Dedifferentiated amniotic fluid mesenchymal stem cell (primary cell): ENCODE measurements at regions not wholly inside any gene's neighbourhood (a gene's known extent, or its start where the extent isn't known, plus 50 kb on each side); places are given as distances from the start of the nearest gene placed in this dataset.
"Not testable (repeated sequence)": the region's sequence is repeated elsewhere in the genome, so short reads cannot be mapped to it uniquely, and the experiment has no call there.

ENCODE experiments used
- DNase-seq: peaks from one replicate; pipeline ENCODE4 v3.0.0-alpha.2; 2016; ENCODE audit errors: extremely low spot score

- no peak for DNase-seq
Measured at GRCh38 chr12:42030588-42030987, 114.1 kb downstream of the GXYLT1 start.

GRCh38 chr12:42027546-42027945, 117.1 kb downstream of the GXYLT1 start:
- no peak for DNase-seq

GRCh38 chr12:42024495-42024830, 120.2 kb downstream of the GXYLT1 start:
- no peak for DNase-seq

DNA sequence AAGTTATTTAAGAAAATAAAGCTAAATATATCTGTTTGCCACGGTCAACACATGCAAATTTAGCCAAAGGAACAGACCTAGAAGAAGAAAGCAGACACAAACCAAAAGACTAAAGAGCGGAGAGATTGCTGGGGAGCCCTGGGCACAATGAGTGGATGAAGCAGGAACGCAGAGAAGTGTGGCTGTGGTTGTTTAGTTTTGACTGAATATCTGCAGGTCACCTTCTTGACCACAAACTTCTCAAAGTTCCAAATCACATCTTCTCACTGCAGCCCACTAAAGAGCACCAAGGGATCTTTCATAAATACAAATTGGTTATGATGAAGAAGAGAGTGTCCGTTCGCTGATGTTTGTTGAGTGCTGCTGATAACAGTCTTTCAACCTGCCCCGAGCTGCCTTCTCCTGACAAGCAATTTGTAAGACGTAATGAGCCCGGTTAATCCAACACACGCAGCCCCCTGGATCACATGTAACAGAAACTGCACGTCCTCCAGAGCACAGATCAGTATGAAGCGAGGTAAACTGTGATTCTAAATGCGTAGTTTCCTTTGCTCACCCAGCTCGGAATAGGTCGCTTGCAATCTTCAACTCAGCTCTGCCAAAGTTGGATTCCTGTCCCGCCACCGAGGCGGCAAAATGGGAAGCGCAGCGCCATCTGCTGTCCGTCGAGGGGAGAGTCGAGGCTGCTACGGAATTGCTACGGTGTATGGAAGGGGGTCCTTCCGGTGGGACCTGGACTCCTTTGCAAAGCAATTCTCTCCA, 120.8 kb downstream of the GXYLT1 start:
- peak; percentile 73 for DNase-seq

- not testable (repeated sequence) for DNase-seq
Measured at GRCh38 chr12:42021937-42022336, 122.7 kb downstream of the GXYLT1 start.

GRCh38 chr12:42021469-42021868, 123.2 kb downstream of the GXYLT1 start:
- no peak for DNase-seq

DNA sequence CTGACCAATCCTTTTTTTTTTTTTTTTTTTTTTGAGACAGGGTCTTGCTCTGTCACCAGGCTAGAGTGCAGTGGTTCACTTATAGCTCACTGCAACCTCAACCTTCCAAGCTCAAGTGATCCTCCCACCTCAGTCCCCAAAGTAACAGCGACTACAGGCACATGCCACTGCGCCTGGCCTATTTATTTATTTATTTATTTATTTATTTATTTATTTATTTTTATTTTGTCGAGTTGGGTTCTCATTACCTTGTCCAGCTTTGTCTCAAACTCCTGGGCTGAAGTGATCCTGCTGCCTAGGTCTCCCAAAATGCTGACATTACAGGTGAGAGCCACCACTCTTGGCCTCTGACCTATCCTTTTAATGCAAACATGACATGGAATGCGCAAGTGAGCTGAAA, 124.4 kb downstream of the GXYLT1 start:
- no peak for DNase-seq

DNA sequence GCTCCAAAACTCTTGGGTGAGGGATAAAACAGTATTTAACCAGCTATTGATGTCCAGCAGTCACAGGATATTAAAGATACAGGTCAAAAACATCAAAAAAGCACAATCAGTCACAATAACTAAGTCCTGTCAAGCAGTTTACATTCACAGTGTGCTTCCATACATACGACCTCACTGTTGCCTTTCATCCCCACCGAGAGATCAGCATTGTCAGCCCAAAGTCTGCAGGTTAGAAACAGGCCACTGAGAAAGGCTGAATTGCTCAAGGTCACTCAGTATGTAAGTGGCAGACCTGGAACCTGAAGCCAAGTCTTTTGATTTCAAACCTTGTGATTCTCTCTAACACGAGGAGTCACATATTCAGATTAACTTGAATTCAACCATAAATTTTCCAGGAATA, 124.9 kb downstream of the GXYLT1 start:
- DNase-seq: no peak

GRCh38 chr12:42017051-42017450, 127.6 kb downstream of the GXYLT1 start:
- no peak for DNase-seq

DNA sequence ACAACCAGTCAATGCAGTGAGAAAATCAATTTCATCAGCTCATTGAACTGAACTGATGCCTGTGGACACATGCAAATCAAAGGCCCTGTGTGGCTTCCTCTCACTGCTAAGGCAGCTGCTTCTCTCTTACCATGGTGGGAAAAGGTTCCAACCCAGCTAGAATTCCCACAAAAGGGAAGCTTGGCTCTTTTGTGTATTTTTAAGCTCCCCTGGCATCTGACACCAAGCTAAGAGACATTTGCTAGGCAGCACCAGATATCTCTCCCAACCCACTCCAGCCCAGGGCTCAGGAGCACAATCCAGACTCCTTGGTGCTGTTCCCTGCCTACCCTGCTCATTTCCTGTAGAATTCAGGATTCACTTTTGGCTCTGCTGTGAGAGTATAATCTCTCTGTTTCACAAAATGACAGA, 129.6 kb downstream of the GXYLT1 start:
- no peak for DNase-seq

DNA sequence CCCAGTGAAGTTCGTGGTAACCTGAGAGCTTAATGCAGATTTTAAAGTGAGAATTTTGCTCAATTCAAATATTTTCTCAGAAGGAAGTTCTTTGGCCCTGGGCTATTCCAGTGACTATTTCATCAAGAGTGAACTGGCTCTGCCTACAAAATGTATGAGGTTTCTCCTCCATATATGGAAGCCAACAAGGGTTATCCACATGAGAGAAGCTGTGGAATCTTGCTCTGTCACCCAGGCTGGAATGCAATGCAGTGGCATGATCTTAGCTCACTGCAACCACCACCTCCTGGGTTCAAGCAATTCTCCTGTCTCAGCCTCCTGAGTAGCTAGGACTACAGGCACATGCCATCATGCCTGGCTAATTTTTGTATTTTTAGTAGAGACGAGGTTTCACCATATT, 132.2 kb downstream of the GXYLT1 start:
- DNase-seq: not testable (repeated sequence)

GRCh38 chr12:42010715-42011114, 134.0 kb downstream of the GXYLT1 start:
- no peak for DNase-seq

DNA sequence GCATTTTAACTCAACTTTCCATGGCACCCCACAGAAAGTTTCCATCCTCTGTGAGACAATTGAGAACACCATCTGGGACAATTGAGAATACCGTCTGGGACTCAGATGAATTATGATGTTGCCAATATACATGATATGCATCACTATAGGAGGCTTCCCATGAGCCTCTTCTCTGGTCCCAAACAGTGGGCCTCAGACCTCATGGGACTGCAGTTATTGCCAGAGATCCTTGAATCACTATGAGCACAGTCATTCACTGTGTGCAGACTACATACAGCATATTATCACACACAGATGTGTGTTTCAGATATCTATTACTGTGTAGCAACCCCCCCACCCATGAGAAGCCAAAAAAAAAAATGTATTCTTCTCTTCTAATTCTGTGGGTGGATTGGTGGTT, 134.4 kb downstream of the GXYLT1 start:
- no peak for DNase-seq

DNA sequence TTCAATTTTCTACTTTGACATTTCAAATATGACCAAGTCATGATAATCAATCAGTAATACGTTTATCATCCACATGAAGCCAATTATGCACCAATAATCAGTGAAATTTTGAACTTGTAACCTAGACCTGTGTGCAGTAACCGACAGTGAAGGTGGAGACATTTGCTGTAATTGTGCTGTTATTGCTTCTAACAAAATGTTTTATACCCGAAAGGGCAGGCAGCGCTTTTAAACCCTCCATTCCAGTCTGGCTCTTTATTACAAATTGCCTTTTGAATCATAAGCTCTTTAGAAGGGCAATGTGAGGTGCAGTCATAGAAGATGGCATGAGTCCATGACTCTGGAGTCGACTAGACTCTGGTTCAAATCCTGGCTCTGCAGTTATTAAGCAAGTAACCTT, 135.7 kb downstream of the GXYLT1 start:
- DNase-seq: no peak

DNA sequence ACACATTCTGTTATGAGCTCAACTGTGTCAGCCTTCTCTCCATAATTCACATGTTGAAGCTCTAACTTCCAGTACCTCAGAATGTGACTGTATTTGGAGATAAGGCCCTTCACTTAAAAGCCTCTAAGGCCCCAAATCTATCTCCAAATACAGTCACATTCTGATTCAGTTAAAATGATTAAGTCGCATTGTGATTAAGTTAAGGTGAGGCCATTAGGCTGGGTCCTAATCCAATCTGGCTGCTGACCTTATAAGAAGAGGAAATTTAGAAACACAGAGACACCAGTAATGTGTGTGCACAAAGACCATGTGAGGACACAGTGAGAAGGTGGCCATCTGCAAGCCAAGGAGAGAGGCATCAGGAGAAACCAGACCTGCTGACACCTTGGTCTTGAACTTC, 141.6 kb downstream of the GXYLT1 start:
- DNase-seq: no peak

GRCh38 chr12:42002563-42002962, 142.1 kb downstream of the GXYLT1 start:
- DNase-seq: no peak

GRCh38 chr12:41998436-41998835, 146.2 kb downstream of the GXYLT1 start:
- no peak for DNase-seq

- no peak for DNase-seq
Measured at GRCh38 chr12:41993283-41993682, 151.4 kb downstream of the GXYLT1 start.

GRCh38 chr12:41992692-41993215, 151.9 kb downstream of the GXYLT1 start:
- DNase-seq: no peak

- DNase-seq: no peak
Measured at GRCh38 chr12:41992022-41992421, 152.7 kb downstream of the GXYLT1 start.

GRCh38 chr12:41988715-41989114, 156.0 kb downstream of the GXYLT1 start:
- DNase-seq: no peak

DNA sequence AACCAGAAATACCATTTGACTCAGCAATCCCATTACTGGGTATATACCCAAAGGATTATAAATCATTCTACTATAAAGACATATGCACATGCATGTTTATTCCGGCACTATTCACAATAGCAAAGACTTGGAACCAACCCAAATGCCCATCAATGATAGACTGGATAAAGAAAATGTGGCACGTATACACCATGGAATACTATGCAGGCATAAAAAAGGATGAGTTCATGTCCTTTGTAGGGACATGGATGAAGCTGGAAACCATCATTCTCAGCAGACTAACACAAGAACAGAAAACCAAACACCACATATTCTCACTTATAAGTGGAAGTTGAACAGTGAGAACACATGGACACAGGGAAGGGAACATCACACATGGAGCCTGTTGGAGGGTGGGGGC, 158.2 kb downstream of the GXYLT1 start:
- DNase-seq: not testable (repeated sequence)

GRCh38 chr12:41983856-41984255, 160.8 kb downstream of the GXYLT1 start:
- no peak for DNase-seq

GRCh38 chr12:41983394-41983793, 161.3 kb downstream of the GXYLT1 start:
- no peak for DNase-seq
